Panc1 (cell line): ENCODE measurements at regions not wholly inside any gene's neighbourhood (a gene's known extent, or its start where the extent isn't known, plus 50 kb on each side); places are given as distances from the start of the nearest gene placed in this dataset.

ENCODE experiments used
- ATAC-seq: fragments of 200-7000 bp; cut with Tn5 transposase; 2 replicates; pipeline ENCODE4 v1.9.1; 2020; ENCODE audit warnings: mild to moderate bottlenecking, moderate library complexity
- BruUV-seq: library from RNA; stranded (reverse); fragments of 400-500 nt; replicated peaks from 2 replicates; lab custom pipeline; 2021; lab: Mats Ljungman, UMichigan
- CTCF ChIA-PET: fragments of 300-600 bp; sonication (Branson Sonifier 250); formaldehyde crosslinking; loops from one replicate; lab custom pipeline; 2022; ENCODE audit warnings: antibody characterized with exemption; lab: Charles Lee
- POLR2A ChIA-PET: fragments of 300-600 bp; sonication (Branson Sonifier 250); formaldehyde crosslinking; loops from one replicate; lab custom pipeline; 2022; ENCODE audit warnings: antibody characterized with exemption; lab: Charles Lee
- DNase-seq: peaks from one replicate; pipeline ENCODE4 v3.0.0-alpha.2; 2010; ENCODE audit warnings: low read depth, low spot score
- H3K27ac ChIP-seq: 2 replicates; pipeline ENCODE4 v1.5.1; 2011; ENCODE audit warnings: mild to moderate bottlenecking, low read length, inconsistent platforms
- H3K27me3 ChIP-seq: fragments of 200-500 bp; sonication (Bioruptor generic); 2 replicates; pipeline ENCODE4 v1.6.0; 2014; ENCODE audit warnings: low read length, inconsistent platforms; ENCODE audit not compliant: control insufficient read depth, insufficient read depth
- H3K36me3 ChIP-seq: fragments of 200-500 bp; sonication (Bioruptor generic); 2 replicates; pipeline ENCODE4 v1.5.1; 2014; ENCODE audit warnings: inconsistent platforms, mild to moderate bottlenecking, low read length, moderate library complexity; ENCODE audit not compliant: control insufficient read depth, insufficient read depth
- H3K4me1 ChIP-seq: 2 replicates; pipeline ENCODE4 v1.5.1; 2011; ENCODE audit warnings: inconsistent platforms, mild to moderate bottlenecking, low read length, moderate library complexity; ENCODE audit not compliant: control insufficient read depth, insufficient read depth
- H3K4me3 ChIP-seq, 2 experiments: 2 replicates each; pipeline ENCODE4 v1.5.1; 2011 to 2012; ENCODE audit warnings: low read depth in 2 of 2, low read length in 2 of 2, mild to moderate bottlenecking in 2 of 2, inconsistent platforms in 1 of 2, moderate library complexity in 1 of 2
- H3K9me3 ChIP-seq: fragments of 200-500 bp; sonication (Bioruptor generic); 2 replicates; pipeline ENCODE4 v1.5.1; 2014; ENCODE audit warnings: low read depth, mild to moderate bottlenecking, inconsistent platforms, low read length, moderate library complexity; ENCODE audit not compliant: control insufficient read depth, insufficient read depth
- CTCF ChIP-seq: fragments of 450-650 bp; IDR thresholded peaks from 2 replicates; pipeline ENCODE4 v1.5.1; 2017; ENCODE audit warnings: mild to moderate bottlenecking
- POLR2AphosphoS5 ChIP-seq: IDR thresholded peaks from 2 replicates; pipeline ENCODE4 v1.6.1; 2012; ENCODE audit warnings: mild to moderate bottlenecking, low read depth, low read length, moderate library complexity
- REST ChIP-seq, 2 experiments: IDR thresholded peaks; 2 replicates each; pipeline ENCODE4 v1.6.1; 2011 to 2012; ENCODE audit warnings: low read depth in 2 of 2, control low read depth in 1 of 2, low read length in 1 of 2, mild to moderate bottlenecking in 1 of 2, moderate library complexity in 1 of 2; ENCODE audit not compliant: insufficient read depth in 1 of 2
- SIN3A ChIP-seq: IDR thresholded peaks from 2 replicates; pipeline ENCODE4 v1.6.1; 2012; ENCODE audit warnings: low read depth, mild to moderate bottlenecking, low read length, moderate library complexity, borderline replicate concordance; ENCODE audit not compliant: insufficient read depth
- TCF7L2 ChIP-seq: IDR thresholded peaks from 2 replicates; pipeline ENCODE4 v1.6.1; 2011; ENCODE audit warnings: mild to moderate bottlenecking, low read depth, low read length, inconsistent platforms
- in situ Hi-C: cut with HindIII; loops from 2 replicates; pipeline ENCODE4 v1.10.0; 2016; ENCODE audit warnings: low sequenced_read_pairs, low pct_unique_long_range_greater_than_20kb
- intact Hi-C: fragments of 100-400 bp; cut with micrococcal nuclease; formaldehyde crosslinking; loops from one replicate; pipeline ENCODE4 v1.10.0; 2022; ENCODE audit not compliant: unreplicated experiment

- POLR2A ChIA-PET, result no interaction called here
- intact Hi-C loops, result no loop called here
- TF ChIP-seq TCF7L2 (no peak), SIN3A (no peak), CTCF (no peak)
- H3K36me3 ChIP-seq, result no peaks in the 10 kb centered on the region
- peaks cover 9% of the 10 kb centered on the region for H3K27me3 ChIP-seq
- ATAC-seq (no peak), DNase-seq (no peak)
- no peaks in the 10 kb centered on the region for H3K4me1 ChIP-seq
- CTCF ChIA-PET, result no interaction called here
- BruUV-seq, result no TSS peak
- in situ Hi-C loops, result no loop called here
- peaks cover 3% of the 10 kb centered on the region; the same call in 1 of the 2 replicates for H3K9me3 ChIP-seq
- H3K27ac ChIP-seq, result no peak overlapping the region
- no peak overlapping the region for H3K4me3 ChIP-seq
Observed at GRCh38 chr10:131513445-131513844, 201.9 kb upstream of the TCERG1L start.

GRCh38 chr10:131513901-131514300 is 202.4 kb upstream of the TCERG1L start:
- Histone ChIP-seq H3K27me3 (peaks cover 11% of the 10 kb centered on the region), H3K4me1 (no peaks in the 10 kb centered on the region), H3K9me3 (peaks cover 3% of the 10 kb centered on the region; the same call in 1 of the 2 replicates), H3K36me3 (no peaks in the 10 kb centered on the region), H3K27ac (no peak overlapping the region), H3K4me3 (no peak overlapping the region)
- DNase-seq (no peak), ATAC-seq (no peak)
- TF ChIP-seq REST (IDR thresholded peaks at IDR 0.05; ENCODE audit: insufficient read depth in 1 of 2, low read depth in 2 of 2, low read length in 1 of 2) (no peak), CTCF (no peak), TCF7L2 (no peak), POLR2AphosphoS5 (no peak), SIN3A (no peak)
- in situ Hi-C loops, result no loop called here
- intact Hi-C loops, result no loop called here
- no TSS peak for BruUV-seq
- POLR2A ChIA-PET, result no interaction called here
- CTCF ChIA-PET, result no interaction called here
